ENCODE measurements at regions not wholly inside any gene's neighbourhood (a gene's known extent, or its start where the extent isn't known, plus 50 kb on each side); places are given as distances from the start of the nearest gene placed in this dataset.

DNA sequence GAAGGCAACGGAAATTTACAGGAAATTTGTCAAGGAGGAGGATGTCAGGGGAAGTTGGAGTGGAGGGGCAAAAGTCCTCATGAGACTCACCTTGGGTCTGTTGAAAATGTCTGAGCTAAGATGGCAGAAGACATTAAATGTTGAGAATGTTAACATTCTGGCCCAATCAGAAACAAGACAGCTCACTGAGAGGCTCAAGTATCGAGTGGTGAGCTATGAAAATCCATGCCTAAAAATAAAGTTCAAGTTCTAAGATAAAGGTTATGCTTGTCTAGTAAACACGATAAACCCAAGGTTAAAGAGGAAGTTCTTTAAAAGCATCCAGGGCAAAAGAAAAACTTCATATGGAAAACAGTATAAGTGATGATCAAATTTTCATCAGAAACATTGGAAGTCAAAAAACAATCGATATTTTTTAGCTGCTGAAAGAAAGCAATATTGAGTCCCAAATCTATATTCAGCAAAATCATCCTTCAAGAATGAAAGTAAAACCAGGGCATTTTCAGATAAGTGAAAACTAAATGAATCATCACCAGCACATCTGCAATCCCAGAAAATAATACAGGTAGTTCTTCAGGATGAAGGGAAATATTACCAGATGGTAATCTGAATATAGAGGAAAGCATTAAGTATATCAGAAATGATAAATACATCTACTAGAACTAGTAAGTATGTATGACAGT is 462.4 kb downstream of the TLL1 start:
- Histone ChIP-seq H3K9me2 (replicated peaks; ENCODE audit: insufficient read depth) (no peaks in the 10 kb centered on the region), H3K9me3 (ENCODE audit: low read depth) (no peaks in the 10 kb centered on the region), H3K79me2 (no peaks in the 10 kb centered on the region), H3K27me3 (no peaks in the 10 kb centered on the region), H3K4me3 (no peak overlapping the region), H4K20me1 (ENCODE audit: insufficient read depth, poor library complexity, severe bottlenecking) (no peaks in the 10 kb centered on the region), H3K4me1 (ENCODE audit: insufficient read depth) (no peaks in the 10 kb centered on the region), H3K4me2 (no peak overlapping the region), H3K36me3 (replicated peaks; ENCODE audit: insufficient read depth, low read depth) (no peaks in the 10 kb centered on the region), H2AFZ (no peak overlapping the region), H3K27ac (no peak overlapping the region)
- 81% methylated on average over 4 of the region's 4 CpGs for WGBS (ENCODE audit: low lambda C conversion rate, missing lambda C conversion rate)
- DNase-seq (ENCODE audit: low spot score) = no peak
- no peak for TF ChIP-seq EZH2phosphoT487 (IDR thresholded peaks at IDR 0.05; ENCODE audit: low read depth, severe bottlenecking, unreplicated experiment)
- TF ChIP-seq, protein P1, sequence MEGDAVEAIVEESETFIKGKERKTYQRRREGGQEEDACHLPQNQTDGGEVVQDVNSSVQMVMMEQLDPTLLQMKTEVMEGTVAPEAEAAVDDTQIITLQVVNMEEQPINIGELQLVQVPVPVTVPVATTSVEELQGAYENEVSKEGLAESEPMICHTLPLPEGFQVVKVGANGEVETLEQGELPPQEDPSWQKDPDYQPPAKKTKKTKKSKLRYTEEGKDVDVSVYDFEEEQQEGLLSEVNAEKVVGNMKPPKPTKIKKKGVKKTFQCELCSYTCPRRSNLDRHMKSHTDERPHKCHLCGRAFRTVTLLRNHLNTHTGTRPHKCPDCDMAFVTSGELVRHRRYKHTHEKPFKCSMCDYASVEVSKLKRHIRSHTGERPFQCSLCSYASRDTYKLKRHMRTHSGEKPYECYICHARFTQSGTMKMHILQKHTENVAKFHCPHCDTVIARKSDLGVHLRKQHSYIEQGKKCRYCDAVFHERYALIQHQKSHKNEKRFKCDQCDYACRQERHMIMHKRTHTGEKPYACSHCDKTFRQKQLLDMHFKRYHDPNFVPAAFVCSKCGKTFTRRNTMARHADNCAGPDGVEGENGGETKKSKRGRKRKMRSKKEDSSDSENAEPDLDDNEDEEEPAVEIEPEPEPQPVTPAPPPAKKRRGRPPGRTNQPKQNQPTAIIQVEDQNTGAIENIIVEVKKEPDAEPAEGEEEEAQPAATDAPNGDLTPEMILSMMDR (IDR thresholded peaks at IDR 0.05; ENCODE audit: poor library complexity) = no peak
- no peak for TF ChIP-seq EZH2 (IDR thresholded peaks at IDR 0.05; ENCODE audit: borderline replicate concordance)

DNA sequence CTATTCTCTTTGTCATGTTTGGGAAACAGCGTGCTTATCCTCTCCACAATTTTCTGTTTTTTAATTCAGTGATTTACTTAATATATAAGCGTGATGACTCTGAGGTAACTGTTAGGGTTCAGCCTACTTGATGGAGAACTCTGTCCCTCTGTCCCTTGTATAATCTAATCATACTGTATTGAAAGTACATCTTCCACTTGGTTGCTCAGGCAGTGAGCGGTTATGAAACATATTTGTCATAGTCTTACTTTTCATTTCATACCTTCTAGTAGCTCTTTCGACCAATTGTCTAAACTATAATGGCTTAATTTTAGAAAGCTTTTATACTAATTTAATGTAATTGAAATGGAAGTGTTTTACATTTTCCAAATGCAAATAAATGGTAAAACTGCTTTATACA is 469.0 kb downstream of the TLL1 start:
- no peaks in the 10 kb centered on the region for H3K36me3 ChIP-seq (replicated peaks; ENCODE audit: insufficient read depth, low read depth)
- H2AFZ ChIP-seq = no peak overlapping the region

DNA sequence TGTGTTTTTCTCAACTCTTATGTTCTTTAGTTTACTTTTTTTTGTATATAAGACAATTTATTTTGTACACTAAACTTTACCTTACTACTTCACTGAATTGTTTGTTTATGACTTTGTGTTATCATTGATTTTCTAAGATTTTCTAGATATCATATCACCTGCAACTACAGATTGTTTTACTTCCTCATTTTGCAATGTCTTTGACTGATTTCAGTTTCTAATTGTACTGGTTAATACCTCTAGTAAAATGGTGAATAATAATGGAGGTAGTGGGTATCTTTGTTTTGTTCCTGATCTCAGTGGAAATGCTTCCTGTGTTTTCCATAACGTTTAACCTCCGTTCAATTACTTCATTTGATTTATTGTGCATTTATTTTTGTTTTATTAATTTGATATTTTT is 490.2 kb downstream of the TLL1 start:
- no peak for TF ChIP-seq EZH2phosphoT487 (IDR thresholded peaks at IDR 0.05; ENCODE audit: low read depth, severe bottlenecking, unreplicated experiment)
- no peak for TF ChIP-seq EZH2 (IDR thresholded peaks at IDR 0.05; ENCODE audit: borderline replicate concordance)
- TF ChIP-seq, protein P1 (IDR thresholded peaks at IDR 0.05; ENCODE audit: poor library complexity) = no peak
- 84% methylated on average over 2 of the region's 2 CpGs for WGBS (ENCODE audit: low lambda C conversion rate, missing lambda C conversion rate)

More for the DNA sequence above, 469.0 kb downstream of the TLL1 start:
- H3K4me1 ChIP-seq (ENCODE audit: insufficient read depth) = no peaks in the 10 kb centered on the region
- no peaks in the 10 kb centered on the region for H3K9me3 ChIP-seq (ENCODE audit: low read depth)
- no peak for DNase-seq (ENCODE audit: low spot score)
- H3K27me3 ChIP-seq = no peaks in the 10 kb centered on the region
- H3K79me2 ChIP-seq = no peaks in the 10 kb centered on the region
- 92% methylated on average over 4 of the region's 4 CpGs for WGBS (ENCODE audit: low lambda C conversion rate, missing lambda C conversion rate)
- H4K20me1 ChIP-seq (ENCODE audit: insufficient read depth, poor library complexity, severe bottlenecking) = no peaks in the 10 kb centered on the region
- TF ChIP-seq EZH2 (IDR thresholded peaks at IDR 0.05; ENCODE audit: borderline replicate concordance) (no peak), EZH2phosphoT487 (IDR thresholded peaks at IDR 0.05; ENCODE audit: low read depth, severe bottlenecking, unreplicated experiment) (no peak)
- TF ChIP-seq, protein P1 (IDR thresholded peaks at IDR 0.05; ENCODE audit: poor library complexity) = no peak
- H3K27ac ChIP-seq = no peak overlapping the region
- no peak overlapping the region for H3K4me3 ChIP-seq
- no peak overlapping the region for H3K4me2 ChIP-seq
- no peaks in the 10 kb centered on the region for H3K9me2 ChIP-seq (replicated peaks; ENCODE audit: insufficient read depth)

More for the DNA sequence above, 490.2 kb downstream of the TLL1 start:
- Histone ChIP-seq H3K4me1 (ENCODE audit: insufficient read depth) (no peaks in the 10 kb centered on the region), H3K27me3 (no peaks in the 10 kb centered on the region), H3K4me3 (no peak overlapping the region), H3K27ac (no peak overlapping the region), H4K20me1 (ENCODE audit: insufficient read depth, poor library complexity, severe bottlenecking) (no peaks in the 10 kb centered on the region), H3K9me3 (ENCODE audit: low read depth) (no peaks in the 10 kb centered on the region), H3K4me2 (no peak overlapping the region), H3K9me2 (replicated peaks; ENCODE audit: insufficient read depth) (no peaks in the 10 kb centered on the region), H2AFZ (no peak overlapping the region), H3K79me2 (no peaks in the 10 kb centered on the region), H3K36me3 (replicated peaks; ENCODE audit: insufficient read depth, low read depth) (no peaks in the 10 kb centered on the region)
- DNase-seq (ENCODE audit: low spot score) = no peak
